ENCODE measurements at regions not wholly inside any gene's neighbourhood (a gene's known extent, or its start where the extent isn't known, plus 50 kb on each side); places are given as distances from the start of the nearest gene placed in this dataset.

DNA sequence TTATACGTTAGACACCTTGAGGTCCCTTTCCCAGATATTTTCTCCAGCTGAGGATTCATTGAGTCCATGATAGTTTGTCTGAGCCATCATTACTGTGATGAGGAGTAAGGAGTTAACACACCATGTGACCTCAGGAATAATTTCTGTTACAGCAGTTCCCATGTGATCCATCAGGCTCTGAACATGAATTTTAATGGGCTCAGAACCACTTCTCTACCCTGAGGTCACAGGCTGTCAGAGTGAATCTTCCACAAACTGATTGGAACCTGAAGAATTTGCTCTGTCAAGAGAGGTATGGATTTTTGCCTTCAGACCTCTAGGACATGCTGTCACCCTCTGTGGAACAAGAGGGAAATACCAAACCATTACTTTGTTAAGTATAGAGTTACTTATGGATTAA is 81.0 kb downstream of the NTMT2 start:
- no peak for TF ChIP-seq CTCF (IDR thresholded peaks at IDR 0.05)
- no peak for TF ChIP-seq POLR2A (IDR thresholded peaks at IDR 0.05)
- TF ChIP-seq POLR2AphosphoS5 (IDR thresholded peaks at IDR 0.05): no peak
- no peak for TF ChIP-seq EP300 (IDR thresholded peaks at IDR 0.05)

Measured in gastroesophageal sphincter (tissue), 3 donors.